ENCODE measurements at regions not wholly inside any gene's neighbourhood (a gene's known extent, or its start where the extent isn't known, plus 50 kb on each side); places are given as distances from the start of the nearest gene placed in this dataset.

DNA sequence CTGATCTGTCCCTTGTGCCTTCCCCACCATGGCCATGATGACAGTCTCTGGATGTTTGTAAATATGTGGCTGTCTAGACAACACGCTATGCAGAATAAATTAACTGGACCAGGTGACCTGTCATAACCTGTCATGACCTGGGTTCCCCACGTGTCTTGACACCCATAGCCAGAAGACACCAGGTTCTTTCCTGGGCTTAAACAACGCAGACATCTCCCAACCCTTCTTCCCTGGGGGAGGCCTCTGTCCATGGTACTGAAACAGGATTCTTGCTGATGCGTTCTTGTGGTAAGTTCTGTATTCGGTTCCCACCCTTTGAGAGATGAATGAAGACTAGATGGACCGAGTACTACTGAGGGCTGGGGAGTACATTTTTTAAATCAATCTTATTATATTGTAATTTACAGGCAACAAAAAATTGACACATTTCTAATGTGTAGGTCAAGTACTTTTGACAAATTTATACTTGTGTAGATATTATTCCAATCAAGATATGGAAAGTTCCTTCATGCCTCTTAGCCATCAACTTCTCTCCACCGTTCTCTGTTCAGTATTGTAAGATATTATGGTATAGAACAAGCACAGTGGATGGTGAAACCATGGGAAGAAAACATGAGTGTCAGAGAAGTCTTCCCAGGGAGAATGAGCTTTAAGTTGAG, 738.8 kb downstream of the PTPRU start:
- no peak for DNase-seq

DNA sequence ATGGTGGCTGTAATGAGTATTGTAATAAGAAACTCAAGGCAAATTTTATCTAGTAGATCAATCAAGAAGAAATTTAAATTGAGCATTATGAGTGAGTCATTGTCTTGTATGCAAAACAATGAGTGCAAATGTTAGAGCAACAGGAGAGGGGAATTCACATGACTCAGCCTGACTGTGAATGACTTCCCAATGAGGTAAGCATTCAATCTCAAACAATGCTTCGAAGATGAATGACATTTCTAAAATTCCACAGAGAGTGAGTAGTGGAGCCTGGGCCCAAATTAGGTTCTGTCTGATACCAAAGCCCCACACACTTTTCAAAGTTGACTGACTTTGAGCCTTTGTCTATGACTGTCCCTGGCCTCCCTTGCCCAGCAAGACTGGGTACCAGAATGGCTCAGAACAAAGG, 738.0 kb downstream of the PTPRU start:
- no peak for DNase-seq

DNA sequence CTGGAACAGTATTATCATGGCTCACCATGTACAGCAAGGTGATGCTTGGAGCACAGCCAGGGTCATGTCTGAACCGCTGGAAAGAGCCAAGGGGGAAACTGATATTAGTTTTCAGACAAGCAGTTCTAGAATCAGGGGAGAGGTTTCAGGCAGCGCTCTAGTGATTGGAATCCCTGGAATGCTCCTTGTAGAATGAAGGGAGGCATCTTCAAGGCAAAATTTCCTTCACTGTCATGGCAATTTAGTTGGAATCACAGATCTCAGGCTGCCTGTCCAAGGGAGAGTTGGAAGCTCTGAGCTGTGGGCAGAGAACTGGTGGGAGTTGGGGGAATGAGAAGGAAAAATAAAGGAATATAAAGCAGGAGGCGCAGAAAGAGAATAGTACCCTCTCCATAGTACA, 737.1 kb downstream of the PTPRU start:
- DNase-seq, result no peak

DNA sequence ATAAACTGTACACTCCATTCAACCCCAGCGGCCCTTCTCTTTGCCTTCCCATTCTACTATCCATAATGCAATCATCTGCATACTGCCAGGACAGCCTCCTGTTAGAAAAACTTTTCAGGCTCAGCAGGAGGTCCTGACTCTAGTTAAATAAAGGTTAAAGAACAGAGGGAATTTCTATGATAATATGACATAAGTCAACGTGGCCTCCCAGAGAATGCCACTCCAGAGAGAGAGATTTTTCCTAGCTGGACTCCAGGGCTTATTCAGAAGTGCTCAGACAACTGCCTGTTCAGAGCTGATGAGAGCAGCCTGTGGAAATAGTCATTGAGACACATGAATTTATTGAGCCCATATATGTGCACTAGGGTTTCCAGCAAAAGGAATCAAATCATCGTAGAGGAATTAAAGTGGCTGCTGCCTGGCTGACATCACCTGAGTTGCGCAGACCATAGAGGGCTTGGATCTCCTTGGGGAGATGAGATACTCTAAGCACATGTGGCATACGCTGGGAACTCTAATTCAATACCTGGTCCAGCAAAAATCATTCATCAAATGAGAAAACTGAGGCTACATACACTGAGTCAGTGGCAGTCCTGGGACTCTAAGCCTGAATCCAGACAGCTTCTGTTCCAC, 736.2 kb downstream of the PTPRU start:
- DNase-seq, result no peak

DNA sequence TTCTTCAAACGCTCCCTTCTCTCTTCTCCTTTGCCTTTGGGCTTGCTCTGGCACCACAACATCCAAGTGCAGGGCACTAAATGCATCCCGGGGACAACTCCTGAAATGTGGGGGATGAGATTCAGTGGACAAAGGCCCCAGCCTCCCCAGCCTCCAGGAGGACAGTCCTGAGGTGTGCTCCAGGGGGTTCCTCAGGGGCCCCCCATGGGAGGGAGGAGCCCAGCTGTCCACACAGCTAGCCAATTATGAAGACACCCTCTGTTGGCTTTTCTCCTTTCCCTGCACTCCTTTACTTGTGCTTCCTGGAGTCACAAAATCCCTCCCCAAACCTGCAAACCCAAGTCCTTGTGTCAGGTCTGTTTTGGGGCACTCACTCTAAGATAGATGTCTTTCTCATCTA, 735.4 kb downstream of the PTPRU start:
- no peak for DNase-seq

DNA sequence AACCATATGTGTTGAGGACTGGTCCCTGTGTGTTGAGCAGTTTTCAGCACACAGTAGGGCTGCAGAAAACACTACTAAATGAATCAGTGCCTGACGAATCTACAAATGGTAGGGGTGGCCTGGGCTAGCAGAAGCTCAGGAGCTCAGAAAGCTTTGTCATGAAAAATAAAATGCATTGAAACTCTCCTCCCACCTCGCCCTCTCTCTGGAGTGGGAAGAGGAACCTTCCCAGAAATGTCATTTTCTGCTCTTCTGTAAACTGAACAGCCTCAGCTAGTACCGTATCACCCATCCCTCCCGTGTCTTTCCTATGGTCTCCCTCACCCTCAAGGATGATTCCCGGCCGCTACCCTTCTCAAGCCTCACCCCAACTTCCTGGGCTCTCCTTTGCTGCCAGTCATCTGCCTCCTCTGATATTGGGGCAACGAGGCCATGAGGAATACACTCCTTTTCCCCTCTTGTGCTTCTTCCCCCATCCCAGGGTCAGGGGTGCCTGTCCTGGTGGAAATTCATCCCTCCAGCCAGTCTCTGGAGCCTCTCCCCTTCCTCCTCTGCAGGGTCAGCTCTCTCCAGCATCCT, 734.5 kb downstream of the PTPRU start:
- no peak for DNase-seq

DNA sequence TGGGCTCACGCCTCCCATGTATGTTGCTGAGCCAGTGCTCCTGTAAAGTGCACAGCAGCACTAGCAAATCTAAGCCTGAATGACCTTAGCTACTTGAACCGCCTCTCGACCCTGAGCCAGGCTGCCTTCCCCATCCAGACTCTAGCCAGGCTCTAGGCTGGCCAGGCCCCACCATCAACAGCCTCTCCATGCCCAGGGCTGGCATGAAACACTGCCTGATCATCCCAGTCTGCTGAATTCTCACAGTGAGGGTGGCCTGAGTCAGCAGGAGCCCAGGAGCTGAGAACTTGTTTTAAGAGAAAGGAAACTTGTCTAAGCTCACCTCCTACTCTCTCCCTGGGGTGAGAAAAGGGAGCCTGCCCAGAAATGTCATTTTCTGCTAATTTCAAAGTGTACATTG, 733.3 kb downstream of the PTPRU start:
- DNase-seq, result no peak

DNA sequence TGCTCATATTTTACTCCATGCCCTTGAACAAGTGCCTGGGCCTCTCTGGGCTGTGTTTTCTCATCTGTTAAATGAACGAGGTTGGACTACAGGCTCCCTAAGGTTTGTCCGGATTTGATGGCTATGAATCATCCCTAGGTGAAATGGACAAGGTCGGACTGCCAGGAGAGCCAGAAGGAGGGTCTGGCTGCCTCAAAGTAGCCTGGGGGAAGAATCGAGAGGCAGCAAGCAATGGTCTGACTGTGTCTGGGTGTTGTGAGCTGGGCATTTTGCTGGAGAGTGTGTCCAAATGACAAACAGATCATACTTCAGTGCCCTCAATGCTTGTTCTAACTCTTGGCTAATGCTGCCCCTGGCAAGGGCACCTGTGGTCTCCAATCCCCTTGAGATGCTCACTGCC, 730.9 kb downstream of the PTPRU start:
- DNase-seq, result no peak

DNA sequence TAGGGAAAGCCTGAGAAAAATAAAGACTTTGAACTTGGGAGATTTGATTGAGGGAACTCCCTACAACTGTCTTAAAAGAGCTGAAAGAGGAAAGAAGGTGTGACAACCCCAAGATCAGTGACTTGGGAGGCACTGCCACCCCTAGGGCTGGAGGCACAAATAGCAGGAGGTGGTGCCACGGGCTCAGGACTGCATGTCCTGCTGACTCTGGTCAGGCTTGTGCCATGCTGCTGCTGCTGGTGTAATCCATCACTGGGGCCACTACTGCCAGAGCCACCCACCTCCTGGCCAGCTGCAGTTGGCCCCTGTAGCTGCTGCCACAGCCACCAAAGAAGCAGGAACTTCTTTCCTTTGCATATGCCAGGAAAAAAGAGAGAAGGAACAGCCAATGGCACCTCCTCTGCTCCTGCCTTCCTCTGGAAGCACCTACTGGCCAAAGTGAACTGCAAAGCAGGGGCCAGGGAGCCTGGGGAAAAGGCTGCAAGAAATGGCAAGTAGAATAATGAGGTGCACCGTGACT, 730.3 kb downstream of the PTPRU start:
- DNase-seq, result no peak

DNA sequence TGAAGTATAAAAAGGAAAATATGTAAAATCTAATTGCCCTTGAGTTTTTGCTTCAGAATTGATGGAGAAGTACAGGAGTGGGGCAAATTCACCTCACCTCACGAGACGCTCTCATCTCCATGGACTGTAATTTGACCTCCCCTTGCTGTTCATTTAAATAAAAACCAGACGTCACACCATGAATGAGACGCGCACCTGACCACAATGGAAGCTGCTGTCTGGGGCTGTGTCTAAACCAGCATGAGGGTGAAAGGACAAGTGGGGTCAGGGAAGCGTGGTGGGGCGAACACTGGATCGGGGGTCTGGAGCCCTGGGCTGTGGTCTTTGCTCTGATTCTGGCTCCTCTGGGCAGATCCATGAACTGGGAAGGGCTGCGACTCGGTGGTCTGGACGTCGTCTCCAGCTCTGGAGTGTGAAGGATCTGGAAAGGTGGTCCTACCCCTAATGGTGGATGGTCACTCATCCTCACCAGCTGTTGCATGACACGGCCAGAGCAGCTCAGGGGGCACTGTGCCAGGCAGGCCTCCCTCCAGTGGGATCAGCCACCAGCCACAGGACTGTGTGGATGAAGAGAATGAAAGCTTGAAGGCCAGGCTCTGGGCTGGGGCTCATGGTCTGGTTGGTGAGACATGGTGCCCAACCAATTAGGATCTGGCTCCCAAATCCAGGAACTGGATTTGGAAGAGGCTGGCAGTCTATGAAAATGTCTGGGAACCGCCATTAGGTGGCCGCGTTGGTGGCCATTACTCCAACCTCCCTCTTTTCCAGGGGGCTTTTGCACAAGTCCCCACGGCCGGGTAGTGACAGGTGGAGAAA, 728.6 kb downstream of the PTPRU start:
- DNase-seq, result peak in 1 of 3 experiments; percentile 56

DNA sequence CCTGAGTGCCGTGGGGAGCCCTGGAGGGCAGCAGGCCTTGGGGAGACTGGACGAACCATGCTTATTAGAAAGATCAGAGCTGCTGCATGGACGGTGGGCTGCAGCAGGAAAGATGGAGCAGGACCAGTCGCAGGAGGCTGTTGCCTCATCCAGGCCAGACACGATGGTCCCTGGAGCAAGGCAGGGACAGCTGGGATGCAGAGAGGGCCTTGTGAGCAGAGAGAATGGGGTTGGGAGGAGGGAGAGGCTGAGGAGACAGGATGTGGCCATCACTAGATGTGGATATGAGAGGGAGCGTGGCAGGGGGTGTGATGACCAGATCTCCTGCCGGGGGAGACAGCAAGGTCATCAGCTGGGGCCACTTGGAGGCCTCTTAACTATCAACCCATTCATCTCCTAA, 727.6 kb downstream of the PTPRU start:
- DNase-seq, result no peak

DNA sequence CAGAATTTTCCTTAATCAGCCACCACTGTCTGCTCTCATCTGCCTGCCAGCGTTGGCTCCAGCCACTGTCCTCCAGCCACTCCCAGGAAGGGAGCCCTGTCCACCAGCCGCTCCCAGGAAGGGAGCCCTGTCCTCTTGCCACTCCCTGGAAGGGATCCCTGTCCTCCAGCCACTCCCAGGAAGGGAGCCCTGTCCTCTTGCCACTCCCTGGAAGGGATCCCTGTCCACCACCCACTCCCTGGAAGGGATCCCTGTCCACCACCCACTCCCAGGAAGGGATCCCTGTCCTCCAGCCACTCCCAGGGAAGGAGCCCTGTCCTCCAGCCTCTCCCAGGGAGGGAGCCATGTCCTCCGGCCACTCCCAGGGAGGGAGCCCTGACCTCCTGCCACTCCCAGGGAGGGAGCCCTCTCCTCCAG, 726.5 kb downstream of the PTPRU start:
- no peak for DNase-seq

DNA sequence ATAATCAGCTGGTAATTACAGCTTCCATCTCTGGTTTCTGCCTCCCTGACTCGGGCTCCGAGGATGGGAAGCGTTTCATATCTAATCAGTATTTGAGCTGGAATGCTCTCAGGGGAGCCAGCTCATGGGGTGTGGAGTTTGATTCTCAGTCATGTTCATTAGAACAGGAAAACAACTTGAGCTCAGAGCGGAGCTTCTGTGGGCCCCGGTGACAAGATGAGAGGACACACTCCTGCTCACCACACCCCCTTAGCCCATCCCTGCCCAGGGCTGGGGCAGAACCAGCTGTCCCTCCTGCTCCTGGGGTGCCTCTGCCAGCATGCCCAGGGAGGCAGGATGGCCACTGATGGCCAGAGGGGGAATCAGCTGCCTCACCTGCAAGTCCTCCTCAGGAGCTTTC, 726.0 kb downstream of the PTPRU start:
- DNase-seq, result no peak

DNA sequence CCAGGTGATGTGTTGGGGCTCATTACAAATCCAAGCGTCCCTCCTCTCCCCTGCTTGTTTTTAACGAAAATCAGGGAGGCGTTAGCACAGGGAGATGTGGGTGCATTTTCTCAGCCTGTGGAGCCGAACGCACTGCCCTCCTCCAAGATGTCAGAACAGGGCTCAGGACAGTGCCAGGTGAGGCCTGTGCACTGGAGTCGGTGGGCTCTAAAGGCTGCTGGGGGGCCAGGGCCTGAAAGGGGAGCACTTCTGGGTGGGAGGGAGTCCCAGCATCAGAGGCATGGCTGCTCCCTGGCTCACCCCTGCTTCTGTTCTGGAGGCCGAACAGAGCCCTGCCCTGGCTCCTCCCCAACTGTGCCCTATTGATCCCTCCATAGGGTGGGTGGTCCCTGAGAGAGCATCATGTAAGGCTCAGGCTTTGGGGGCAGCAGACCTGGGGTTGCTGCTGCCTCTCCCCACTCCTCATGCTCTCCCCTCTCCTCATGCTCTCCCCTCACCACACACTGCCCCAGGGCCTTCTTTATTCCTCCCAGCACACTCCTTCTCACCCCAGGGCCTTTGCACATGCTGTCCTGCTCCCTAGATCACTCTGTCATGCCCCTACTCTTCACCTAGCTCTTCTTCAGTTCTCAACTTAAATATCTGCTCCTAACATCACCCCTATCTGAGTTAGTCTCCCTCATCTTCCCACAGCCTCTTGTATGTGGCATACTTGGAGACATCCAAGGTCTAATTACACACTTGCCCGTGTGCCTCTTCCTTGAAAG, 725.2 kb downstream of the PTPRU start:
- DNase-seq, result no peak

DNA sequence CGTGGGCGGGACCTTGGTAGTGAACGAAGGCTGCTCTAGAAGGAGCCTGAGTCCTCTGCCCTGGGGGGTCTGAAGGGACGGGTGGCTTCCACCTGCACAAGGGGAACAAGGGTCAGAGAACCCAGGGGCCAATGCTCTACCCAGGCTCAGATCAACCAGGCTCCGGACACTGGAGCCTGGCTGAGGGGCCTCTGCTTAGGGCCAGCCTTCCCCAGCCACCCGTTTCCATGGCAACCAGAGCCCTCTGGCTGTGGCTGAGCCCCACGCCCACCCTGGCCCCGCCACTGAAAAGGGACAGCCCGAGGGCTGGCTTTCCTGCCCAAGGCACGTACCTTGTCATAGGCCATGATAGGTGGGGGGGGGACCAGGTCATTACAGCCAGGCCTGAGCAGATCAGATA, 724.6 kb downstream of the PTPRU start:
- DNase-seq, result no peak

DNA sequence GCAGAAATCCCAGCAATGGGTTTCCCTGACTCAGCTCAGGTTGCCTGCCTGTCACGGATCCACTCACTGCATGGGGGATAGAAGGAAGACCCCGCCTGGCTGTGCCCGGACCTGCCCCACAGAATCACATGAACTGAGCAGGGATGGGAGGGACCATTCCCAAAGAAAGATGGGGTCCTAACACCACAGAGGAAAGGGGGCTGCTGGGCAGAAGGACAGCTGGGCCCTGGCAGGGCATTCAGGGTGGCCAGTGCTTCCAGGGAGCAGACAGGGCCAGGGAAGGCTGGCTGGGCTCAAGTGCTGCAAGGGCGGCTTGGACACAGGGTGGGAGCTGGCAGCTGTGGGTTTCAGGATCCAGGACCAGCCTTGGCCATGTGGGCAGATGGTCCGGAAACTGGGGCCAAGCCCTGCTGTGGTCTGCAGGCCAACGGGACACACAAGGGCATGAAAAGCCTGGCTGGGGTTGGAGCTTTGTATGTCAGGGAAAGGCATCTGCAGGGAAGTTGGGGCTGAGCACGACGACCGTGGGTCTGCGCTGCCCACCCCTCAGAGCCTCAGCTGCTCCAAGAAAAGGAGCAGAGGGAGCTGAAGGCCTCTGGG, 723.9 kb downstream of the PTPRU start:
- DNase-seq, result no peak

DNA sequence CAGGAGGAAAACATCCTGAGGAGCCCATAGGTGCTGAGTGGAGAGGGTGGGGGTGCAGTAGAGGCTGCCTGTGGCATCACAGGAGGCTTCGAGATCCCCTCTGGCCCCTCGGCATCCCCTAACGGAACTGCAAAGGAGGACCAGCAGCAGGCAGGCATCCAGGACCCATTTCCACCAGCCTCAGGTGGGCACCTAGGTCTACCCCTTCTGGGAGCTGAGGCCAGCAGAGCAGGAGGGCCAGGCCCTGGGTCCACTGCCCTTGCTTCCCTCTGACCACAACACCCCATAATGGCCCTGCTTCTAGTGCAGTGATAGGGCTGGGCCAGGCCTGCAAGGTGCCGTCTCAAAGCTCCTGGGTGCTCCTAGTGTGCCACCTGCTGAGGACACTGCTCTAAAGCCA, 723.0 kb downstream of the PTPRU start:
- DNase-seq, result no peak

DNA sequence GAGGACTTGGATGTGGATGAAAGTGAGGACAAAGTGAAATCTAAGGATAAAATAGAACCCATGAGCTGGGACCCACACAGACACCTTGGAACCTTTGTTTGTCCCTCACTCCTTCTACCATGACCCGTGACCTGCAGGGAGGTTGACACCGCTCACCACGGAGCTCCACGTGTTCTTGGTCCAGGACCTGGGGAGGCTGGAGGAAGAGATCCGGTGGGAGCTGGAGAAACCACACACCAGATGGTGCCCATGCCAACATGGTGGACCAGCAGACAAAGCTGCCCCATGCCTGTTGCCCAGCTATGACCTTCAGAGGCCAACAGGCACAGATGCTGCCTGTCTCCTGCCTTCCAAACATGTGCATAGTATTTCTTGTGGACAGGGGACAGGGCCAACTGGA, 721.9 kb downstream of the PTPRU start:
- no peak for DNase-seq

DNA sequence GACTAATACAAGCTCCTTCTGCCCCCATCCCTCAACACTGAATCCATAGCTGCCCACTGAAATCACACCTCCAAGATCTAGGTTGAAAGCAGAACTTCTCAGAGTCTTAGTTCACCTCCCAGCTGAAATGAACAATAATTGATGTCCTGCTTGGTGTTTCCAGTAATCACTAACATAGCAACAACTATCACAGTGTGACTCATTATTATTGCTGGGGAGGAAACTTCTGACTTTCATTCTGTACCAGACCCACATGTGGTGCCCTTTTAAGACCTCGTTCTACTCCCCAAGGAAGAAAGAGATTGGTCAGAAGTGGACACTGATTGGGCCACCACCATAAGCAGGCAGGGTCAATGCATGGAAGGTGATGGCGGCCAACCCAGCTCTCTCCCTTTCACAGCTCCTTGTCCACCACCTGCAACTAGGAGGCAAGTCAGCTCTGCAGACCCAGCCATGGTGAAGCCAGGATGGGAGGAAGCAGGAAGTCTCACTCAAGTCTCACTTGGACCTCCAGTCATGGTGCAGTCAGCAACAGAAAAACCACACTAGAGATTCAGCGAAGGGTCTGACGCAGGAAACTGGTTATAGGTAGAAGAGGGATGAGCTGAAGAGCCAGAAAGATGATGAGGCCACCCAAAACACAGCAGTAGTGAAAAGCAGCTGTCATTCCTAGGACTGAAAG, 720.2 kb downstream of the PTPRU start:
- DNase-seq, result no peak

DNA sequence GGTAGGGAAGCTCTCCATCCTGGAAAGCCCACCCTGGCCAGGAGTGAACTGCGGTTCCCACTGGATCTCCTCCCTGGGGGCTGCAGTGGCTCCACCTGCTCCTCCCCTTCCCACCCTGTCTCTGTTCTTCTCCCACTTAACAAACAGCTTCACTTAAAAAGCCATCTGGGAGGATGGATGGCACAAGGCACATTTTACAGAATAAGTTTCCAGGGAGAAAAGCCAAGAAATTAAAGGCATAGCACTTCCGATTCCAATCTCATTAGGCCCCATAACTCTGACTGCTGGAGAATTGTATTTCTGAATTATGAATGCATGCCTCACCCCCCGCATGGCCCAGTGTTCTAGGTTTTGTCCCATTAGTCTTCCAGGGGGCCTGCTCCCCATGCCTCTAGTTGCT, 718.3 kb downstream of the PTPRU start:
- no peak for DNase-seq

DNA sequence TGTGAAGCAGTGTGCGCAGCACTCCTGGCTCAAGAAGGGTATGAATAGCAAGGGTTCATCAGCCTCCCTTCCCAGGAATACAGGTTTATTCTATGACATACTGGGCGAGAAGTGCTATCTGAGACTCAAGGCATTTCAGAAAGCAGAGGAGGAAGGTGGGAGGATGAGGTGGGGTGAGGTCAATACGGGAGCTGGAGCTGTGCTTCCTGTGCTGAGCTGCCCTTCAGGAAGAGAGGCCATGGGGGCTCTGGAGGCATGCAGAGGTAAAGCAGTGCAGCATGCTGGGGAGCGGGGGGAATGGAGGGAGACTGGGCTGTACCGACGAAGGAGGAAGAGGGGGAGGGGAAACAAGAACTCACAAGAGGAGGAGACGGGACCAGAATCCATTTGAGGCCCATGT, 717.6 kb downstream of the PTPRU start:
- DNase-seq, result no peak

DNA sequence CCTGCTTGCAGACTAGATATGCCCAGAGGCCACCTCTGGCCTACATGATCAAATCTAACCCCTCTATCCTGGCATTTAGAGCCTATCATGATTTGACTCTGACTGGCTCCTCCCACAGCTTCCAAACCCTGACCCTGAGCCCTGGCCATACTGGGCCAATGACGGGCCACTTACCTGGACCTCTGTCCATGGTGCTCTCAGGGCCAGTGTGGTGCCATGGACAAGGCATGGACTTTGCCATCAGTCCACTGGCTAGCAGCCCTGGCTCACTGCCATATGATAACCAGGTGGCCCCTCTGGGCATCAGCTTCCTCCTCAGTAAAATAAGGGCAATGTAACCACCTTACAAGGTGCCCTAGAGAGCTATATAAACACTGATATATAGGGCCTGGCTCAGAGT, 713.4 kb downstream of the PTPRU start:
- DNase-seq, result no peak

All from NCI-H1417 (cell line).